Spinal cord (tissue), 9 donors: ENCODE measurements at regions not wholly inside any gene's neighbourhood (a gene's known extent, or its start where the extent isn't known, plus 50 kb on each side); places are given as distances from the start of the nearest gene placed in this dataset.

Experiments
- DNase-seq, 6 donors: peaks; one replicate each; pipeline versions ENCODE4 v3.0.0 to v3.0.0-alpha.2; 2013 to 2015; ENCODE audit warnings: low spot score in 6 of 6, low read depth in 4 of 6
- H3K27ac ChIP-seq: one replicate; pipeline ENCODE4 v1.5.1; 2013; ENCODE audit warnings: low read depth, low read length, control low read depth
- H3K27me3 ChIP-seq: one replicate; pipeline ENCODE4 v1.6.1; 2013; ENCODE audit warnings: low read length; ENCODE audit not compliant: control insufficient read depth, insufficient read depth
- H3K36me3 ChIP-seq: one replicate; pipeline ENCODE4 v1.6.1; 2013; ENCODE audit warnings: low read length; ENCODE audit not compliant: control insufficient read depth, insufficient read depth
- H3K4me1 ChIP-seq: one replicate; pipeline ENCODE4 v1.6.1; 2013; ENCODE audit warnings: low read length; ENCODE audit not compliant: control insufficient read depth, insufficient read depth
- H3K4me3 ChIP-seq: one replicate; pipeline ENCODE4 v1.5.1; 2013; ENCODE audit warnings: low read depth, low read length, control low read depth
- H3K9me3 ChIP-seq: one replicate; pipeline ENCODE4 v1.6.1; 2013; ENCODE audit warnings: low read length; ENCODE audit not compliant: control insufficient read depth, insufficient read depth
- WGBS: methylation state at CpG from one replicate; pipeline ENCODE4 v1.1.5; 2013; ENCODE audit warnings: missing lambda C conversion rate; ENCODE audit not compliant: insufficient coverage; 5-methylcytosine and 5-hydroxymethylcytosine counted together
- donor health status: healthy.

DNA sequence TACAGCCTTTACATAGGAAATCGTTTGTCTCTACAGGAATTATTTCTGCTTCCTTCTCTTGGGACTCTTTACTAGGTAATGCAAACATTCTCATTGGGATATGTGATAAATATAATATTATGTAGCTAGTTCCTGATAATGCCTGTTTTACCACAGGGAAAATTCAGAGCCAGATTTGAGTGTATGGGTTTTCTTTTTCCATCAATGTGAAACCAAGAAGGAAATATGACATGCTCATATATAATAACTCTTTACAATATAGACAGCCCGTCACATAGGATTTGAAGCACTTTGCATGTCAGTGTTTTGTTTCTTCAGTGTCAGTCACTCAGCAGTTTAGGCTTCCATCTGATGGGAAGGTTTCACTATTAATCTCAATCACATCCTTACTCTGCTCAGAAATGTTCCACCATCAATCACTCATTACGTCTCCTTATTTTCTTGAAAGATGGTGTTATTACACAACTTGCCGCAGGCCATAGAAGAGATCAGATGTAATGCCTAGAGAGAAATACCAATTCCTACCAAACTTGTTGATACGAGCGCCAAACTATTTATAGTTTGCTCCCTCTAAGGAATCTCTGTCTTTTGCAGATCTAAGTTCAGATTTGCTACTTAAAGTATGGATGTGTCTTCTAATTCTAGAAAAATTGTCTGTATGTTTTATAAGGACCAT lies 314.8 kb downstream of the DIPK2A start:
- Histone ChIP-seq H3K9me3 (no peaks in the 10 kb centered on the region), H3K4me1 (no peaks in the 10 kb centered on the region), H3K36me3 (no peaks in the 10 kb centered on the region), H3K27me3 (no peaks in the 10 kb centered on the region), H3K27ac (no peak overlapping the region), H3K4me3 (no peak overlapping the region)
- no CpG with 5 or more reads among the region's 6 CpGs for WGBS
- no peak for DNase-seq

DNA sequence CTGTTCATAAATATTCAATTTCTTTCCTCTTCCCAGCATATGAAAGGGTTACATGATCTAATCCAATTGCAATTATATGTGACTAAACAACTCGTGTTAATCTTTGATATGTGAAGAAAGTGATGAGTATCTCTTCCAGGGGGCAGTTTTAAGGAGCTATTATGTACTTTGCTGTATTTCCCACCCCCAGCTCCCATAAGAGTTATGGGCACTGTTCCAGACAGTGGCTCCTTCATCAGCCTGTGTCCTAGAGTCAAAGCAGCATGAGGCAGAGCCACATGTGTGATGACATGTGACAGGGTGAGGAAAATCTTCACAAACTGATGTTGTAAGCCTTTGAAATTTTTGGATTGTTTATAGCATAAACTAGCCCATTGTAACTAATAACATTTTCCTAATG lies 315.4 kb downstream of the DIPK2A start:
- Histone ChIP-seq H3K36me3 (no peaks in the 10 kb centered on the region), H3K27me3 (no peaks in the 10 kb centered on the region), H3K4me1 (no peaks in the 10 kb centered on the region), H3K4me3 (no peak overlapping the region), H3K9me3 (no peaks in the 10 kb centered on the region), H3K27ac (no peak overlapping the region)
- DNase-seq: no peak
- no CpG with 5 or more reads among the region's 1 CpG for WGBS

DNA sequence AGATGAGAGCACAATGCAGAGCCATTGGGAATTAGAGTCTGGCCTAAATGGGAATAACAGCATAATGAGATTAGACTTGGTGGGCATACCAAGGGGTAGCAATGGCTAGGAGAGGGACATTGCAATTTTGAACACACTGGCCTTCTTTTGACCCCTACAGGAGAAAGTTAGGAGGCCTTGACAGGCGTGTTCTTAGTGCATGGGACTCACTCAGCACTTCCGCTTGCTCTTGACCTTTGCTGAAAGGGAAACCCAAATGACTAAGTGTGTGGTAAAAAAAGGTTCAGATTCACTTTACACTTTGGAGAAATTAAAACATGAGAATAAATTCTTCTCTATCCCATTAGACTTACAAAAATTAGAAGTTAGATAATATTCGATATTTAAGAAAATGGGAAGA lies 317.4 kb downstream of the DIPK2A start:
- no CpG with 5 or more reads among the region's 3 CpGs for WGBS
- H3K4me3 ChIP-seq: no peak overlapping the region
- H3K27ac ChIP-seq: no peak overlapping the region
- no peak for DNase-seq
- no peaks in the 10 kb centered on the region for H3K36me3 ChIP-seq
- no peaks in the 10 kb centered on the region for H3K9me3 ChIP-seq
- H3K27me3 ChIP-seq: no peaks in the 10 kb centered on the region
- no peaks in the 10 kb centered on the region for H3K4me1 ChIP-seq

DNA sequence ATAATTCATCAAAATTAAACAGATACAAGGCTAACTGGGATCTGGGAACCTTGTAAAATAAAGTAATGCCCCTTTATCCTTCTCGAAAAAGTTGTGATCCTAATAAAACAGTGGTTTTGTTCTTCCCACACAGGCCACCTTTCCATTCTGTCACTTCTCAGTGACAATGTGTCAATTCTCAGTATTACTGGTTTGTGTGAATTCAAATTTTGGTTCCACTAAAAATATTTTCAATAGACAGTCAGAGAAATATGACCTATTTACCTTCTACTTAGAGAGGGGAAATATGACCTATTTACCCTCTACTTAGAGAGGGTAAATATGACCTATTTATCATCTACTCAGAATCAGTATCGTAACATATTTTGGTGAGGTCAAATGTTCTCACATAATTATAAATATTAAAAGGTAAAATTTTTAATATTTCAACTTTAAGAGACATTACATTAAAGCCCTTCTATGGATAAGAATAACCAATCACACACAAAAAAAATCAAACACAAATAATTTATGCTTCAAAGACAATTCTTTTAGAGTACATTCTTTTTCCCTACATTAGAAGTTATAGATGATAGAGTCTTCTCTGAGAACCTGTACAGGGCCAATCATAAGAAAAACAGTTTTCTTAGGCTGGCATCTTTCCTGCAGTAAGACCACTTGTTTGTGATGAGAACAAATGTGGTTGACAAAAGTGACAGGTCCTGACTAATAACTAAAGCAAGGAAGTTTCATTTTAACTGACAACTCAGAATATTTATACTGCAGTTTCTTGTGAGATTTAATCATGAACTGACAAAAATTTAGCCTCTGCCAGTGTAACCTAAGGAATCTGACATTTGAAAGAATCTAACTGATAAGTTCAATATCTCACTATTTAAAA lies 323.3 kb downstream of the DIPK2A start:
- H3K4me3 ChIP-seq: no peak overlapping the region
- no peak overlapping the region for H3K27ac ChIP-seq
- no peak for DNase-seq

DNA sequence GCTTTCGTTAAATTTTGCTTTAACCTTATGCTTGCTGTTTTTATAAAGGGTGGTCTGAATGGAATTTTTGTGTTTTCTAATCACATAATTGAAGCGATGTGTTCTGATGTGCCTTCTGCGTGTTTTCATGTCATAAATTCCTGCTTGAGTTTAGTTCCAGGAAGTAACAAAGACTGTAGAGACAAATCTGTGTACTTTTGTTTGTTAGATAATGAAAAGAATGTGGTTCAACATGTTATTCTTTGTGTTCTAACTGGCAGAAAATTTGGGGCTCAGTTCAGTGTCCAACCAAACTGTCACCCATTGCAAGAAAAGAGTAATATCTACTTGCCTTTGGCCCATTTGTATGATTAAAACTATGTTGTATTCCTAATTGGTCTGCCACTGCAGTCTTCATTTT lies 324.0 kb downstream of the DIPK2A start:
- H3K27me3 ChIP-seq: no peaks in the 10 kb centered on the region
- no peaks in the 10 kb centered on the region for H3K36me3 ChIP-seq
- WGBS: 26% methylated on average over 2 of the region's 3 CpGs
- no peaks in the 10 kb centered on the region for H3K9me3 ChIP-seq
- no peak overlapping the region for H3K27ac ChIP-seq
- no peak for DNase-seq
- H3K4me3 ChIP-seq: no peak overlapping the region
- no peaks in the 10 kb centered on the region for H3K4me1 ChIP-seq

More for the DNA sequence above, 323.3 kb downstream of the DIPK2A start:
- no peaks in the 10 kb centered on the region for H3K9me3 ChIP-seq
- no peaks in the 10 kb centered on the region for H3K36me3 ChIP-seq
- no peaks in the 10 kb centered on the region for H3K27me3 ChIP-seq
- no CpG with 5 or more reads among the region's 2 CpGs for WGBS
- no peaks in the 10 kb centered on the region for H3K4me1 ChIP-seq

DNA sequence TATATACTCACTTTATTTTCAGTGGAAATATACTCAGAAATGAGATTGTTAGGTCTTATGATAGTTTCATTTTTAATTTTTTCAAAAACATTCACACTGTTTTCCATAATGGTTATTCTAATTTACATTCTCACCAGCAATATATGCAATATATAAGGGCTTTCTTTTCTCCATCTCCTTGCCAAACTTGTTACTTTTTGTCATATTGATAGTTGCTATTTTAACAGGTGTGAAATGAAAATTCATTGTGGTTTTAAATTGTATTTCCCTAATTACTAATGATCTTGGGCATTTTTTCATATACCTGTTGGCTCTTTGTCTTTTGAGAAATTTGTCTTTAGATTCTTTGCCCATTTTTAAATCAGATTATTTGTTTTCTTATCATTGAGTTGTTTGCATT lies 325.2 kb downstream of the DIPK2A start:
- H3K27ac ChIP-seq: no peak overlapping the region
- no peak overlapping the region for H3K4me3 ChIP-seq
- DNase-seq: no peak

DNA sequence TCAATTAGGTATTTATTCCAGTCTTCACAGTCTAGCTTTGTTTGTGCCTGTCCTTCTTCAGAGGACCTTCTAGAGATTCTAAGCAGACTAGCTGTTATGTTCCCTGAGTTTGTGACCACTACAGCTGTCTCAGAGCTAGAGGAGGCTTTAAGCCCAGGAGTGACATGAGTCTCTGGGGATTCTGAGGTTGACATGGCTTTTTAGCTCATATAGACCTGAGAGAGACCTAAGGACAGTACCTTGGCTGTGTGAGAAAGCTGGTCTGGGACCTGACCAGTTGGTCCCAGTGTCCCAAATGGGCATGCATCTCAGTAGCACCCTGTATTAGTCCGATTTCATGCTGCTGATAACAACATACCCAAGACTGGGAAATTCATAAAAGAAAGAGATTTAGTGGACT lies 330.2 kb downstream of the DIPK2A start:
- Histone ChIP-seq H3K36me3 (no peaks in the 10 kb centered on the region), H3K4me3 (no peak overlapping the region), H3K27ac (no peak overlapping the region), H3K27me3 (no peaks in the 10 kb centered on the region), H3K4me1 (no peaks in the 10 kb centered on the region), H3K9me3 (no peaks in the 10 kb centered on the region)
- WGBS: no CpG with 5 or more reads among the region's 1 CpG
- no peak for DNase-seq

More for the DNA sequence above, 325.2 kb downstream of the DIPK2A start:
- Histone ChIP-seq H3K4me1 (no peaks in the 10 kb centered on the region), H3K36me3 (no peaks in the 10 kb centered on the region), H3K27me3 (no peaks in the 10 kb centered on the region), H3K9me3 (no peaks in the 10 kb centered on the region)

DNA sequence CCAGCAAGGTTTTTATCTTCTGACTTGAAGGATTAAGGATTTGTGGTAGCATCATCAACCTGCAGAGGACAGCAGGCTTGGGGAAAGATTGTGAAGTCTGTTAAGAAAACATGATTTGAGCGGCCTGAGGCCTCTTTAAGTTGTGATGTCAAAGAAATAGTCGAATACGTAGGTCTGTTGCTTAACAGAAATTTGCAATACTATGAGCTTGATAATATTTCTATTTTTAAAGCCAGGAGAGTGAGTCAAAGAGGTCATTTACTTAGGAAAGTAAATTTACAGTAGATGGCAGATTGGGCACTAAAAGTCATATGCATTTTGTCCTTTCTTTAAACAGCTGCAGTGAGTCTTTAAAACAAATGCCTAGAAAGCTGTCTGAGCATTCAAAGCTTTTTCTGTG lies 336.3 kb downstream of the DIPK2A start:
- Histone ChIP-seq H3K36me3 (no peaks in the 10 kb centered on the region), H3K4me3 (no peak overlapping the region), H3K4me1 (no peaks in the 10 kb centered on the region), H3K27ac (no peak overlapping the region), H3K9me3 (no peaks in the 10 kb centered on the region), H3K27me3 (no peaks in the 10 kb centered on the region)
- DNase-seq: no peak
- no CpG with 5 or more reads among the region's 3 CpGs for WGBS

DNA sequence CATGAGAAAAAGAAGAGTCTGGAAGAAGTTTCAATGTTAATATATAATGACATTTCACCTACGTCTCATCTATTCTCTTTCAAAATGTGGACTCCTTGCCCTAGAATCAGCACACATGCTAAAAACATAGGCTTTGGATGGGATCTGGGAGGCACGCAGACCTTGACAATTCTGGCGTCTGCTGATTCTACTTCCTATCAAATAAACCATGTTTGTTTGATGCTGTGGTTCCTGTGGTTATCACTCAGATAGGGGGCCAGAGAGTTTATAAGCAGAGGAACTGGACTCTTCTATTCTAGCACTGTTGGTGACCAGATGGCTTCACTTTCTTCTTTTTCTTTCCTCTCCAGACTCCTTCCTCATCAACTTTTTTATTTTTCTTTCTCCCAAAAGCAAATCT lies 336.8 kb downstream of the DIPK2A start:
- WGBS: no CpG with 5 or more reads among the region's 3 CpGs
- no peaks in the 10 kb centered on the region for H3K4me1 ChIP-seq
- no peak overlapping the region for H3K4me3 ChIP-seq
- no peaks in the 10 kb centered on the region for H3K36me3 ChIP-seq
- no peaks in the 10 kb centered on the region for H3K9me3 ChIP-seq
- H3K27ac ChIP-seq: no peak overlapping the region
- peak in 1 of 6 donors; percentile 20 for DNase-seq
- H3K27me3 ChIP-seq: no peaks in the 10 kb centered on the region

DNA sequence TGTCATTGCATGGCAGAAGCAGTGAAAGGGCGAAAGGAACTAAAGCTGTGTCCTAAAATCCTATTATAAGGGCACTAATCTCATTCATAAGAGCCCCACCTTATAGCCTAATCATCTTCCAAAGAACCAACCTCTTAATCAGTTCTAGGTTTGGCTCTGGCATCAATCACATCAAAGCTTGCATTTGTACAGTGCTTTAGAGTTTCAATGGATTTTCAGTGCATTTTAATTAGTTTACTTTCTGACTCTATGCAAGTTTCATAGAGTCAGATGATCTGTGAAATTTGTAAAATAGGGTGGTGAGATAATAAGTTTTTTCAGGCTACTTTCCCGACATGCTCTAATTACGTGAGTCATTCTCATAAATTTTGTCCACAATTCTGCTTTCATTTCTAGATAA lies 341.1 kb downstream of the DIPK2A start:
- no CpG with 5 or more reads among the region's 3 CpGs for WGBS
- H3K4me1 ChIP-seq: no peaks in the 10 kb centered on the region
- no peak for DNase-seq
- H3K27me3 ChIP-seq: no peaks in the 10 kb centered on the region
- H3K4me3 ChIP-seq: no peak overlapping the region
- H3K27ac ChIP-seq: no peak overlapping the region
- H3K9me3 ChIP-seq: no peaks in the 10 kb centered on the region
- no peaks in the 10 kb centered on the region for H3K36me3 ChIP-seq
